ENCODE measurements at regions not wholly inside any gene's neighbourhood (a gene's known extent, or its start where the extent isn't known, plus 50 kb on each side); places are given as distances from the start of the nearest gene placed in this dataset.
"Not testable (repeated sequence)": the region's sequence is repeated elsewhere in the genome, so short reads cannot be mapped to it uniquely, and the experiment has no call there.

DNA sequence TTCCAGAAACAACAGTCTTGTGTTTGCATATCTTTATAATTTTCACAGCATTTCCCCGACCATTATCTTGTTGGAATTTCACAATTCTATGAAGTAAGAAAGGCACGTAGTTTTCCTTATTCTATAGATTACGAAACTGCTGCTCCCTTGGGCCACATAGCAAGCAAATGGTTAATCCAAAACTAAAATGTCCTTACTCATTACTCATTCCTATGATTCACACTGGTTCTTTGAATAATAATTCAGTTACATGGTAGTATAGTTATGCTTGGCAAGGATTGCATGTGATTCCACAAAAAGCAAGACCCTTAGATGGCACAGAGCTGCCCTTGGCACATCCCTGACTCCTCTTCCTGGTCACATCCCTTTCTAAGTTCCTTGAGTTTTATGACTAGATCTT, 51.2 kb downstream of the OR13H1 start:
- no peaks in the 10 kb centered on the region for H3K4me1 Mint-ChIP-seq
- no peak overlapping the region for H3K4me3 Mint-ChIP-seq
- DNase-seq = no peak
- H3K9me3 Mint-ChIP-seq = no peaks in the 10 kb centered on the region
- H3K27ac Mint-ChIP-seq = no peak overlapping the region
- no peaks in the 10 kb centered on the region for H3K27me3 Mint-ChIP-seq
- ATAC-seq = no peak

DNA sequence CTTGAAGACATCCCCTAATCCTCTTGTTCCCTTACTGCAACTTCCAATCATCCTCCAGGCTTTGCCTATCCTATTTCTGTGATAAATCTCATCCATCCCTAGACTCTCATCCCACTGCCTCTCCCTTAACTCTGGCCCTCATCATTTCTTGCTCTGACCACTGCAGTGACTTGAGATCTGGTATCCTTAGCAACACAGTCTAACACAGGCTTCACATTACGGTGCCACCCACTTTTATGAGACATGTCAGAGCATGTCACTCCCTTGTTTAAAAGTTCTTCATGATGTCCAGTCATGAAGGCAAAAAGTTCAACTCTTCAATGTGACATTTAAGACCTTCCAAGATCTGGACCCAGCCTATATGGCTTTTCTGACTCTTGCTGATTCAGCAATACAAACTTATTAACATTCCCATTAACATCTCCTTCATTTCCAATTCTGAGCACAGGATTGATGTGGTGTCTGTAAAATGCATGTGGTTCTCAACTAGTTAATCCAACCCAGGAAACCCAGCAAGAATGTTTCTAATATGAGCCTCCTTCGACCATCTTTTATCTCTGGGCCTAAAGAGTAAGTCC, 64.0 kb downstream of the OR13H1 start:
- no peak for ATAC-seq
- H3K4me1 Mint-ChIP-seq = no peaks in the 10 kb centered on the region

DNA sequence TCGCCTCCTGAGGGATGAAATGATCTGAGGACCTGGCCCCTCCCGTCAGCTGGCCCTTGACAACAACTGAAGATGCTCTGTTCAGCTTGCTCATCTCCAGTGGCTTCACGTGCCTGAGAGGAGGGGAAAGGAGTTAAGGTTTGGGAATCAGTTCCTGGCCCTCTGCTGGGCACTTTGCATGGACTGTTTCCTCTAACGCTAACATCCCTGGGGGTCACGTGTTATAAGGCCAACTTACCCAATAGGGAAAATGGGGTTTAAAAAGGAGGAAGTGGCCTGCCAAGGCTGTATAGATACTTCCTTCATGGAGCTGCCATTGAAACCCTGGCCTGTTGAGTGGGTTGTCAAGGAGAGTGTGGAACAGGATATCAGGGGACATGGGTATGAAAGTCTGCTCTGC, 65.6 kb downstream of the OR13H1 start:
- no peaks in the 10 kb centered on the region for H3K9me3 Mint-ChIP-seq
- peaks cover 9% of the 10 kb centered on the region for H3K27me3 Mint-ChIP-seq
- DNase-seq = no peak
- H3K4me3 Mint-ChIP-seq = no peak overlapping the region
- H3K27ac Mint-ChIP-seq = no peak overlapping the region
- no peak for ATAC-seq
- no peaks in the 10 kb centered on the region for H3K4me1 Mint-ChIP-seq

More for the DNA sequence above, 64.0 kb downstream of the OR13H1 start:
- Mint-ChIP-seq H3K27me3 (peaks cover 9% of the 10 kb centered on the region), H3K27ac (peak overlapping the region in 1 of 2 donors; percentile 9), H3K9me3 (no peaks in the 10 kb centered on the region), H3K4me3 (no peak overlapping the region)
- DNase-seq = no peak

DNA sequence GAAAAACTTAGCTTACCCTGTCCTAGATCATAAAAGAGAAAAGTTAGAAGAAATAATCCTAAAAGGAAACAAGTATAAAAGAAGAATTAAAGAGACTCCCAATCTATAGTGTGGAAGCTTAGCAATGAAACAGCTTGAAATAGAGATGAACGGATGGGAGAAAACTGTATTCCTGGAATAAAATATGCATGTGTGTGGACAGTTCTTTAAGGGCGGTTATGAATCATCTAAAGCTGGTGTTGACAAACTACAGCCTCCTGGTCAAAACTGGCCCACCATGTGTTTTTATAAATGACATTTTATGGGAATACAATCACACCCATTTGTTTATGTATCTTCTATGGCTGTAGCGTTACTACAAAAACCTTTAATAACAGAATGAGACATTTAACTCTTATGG, 69.4 kb downstream of the OR13H1 start:
- Mint-ChIP-seq H3K27me3 (no peaks in the 10 kb centered on the region), H3K4me1 (no peaks in the 10 kb centered on the region), H3K4me3 (no peak overlapping the region), H3K27ac (no peak overlapping the region), H3K9me3 (no peaks in the 10 kb centered on the region)
- ATAC-seq (no peak), DNase-seq (no peak)

DNA sequence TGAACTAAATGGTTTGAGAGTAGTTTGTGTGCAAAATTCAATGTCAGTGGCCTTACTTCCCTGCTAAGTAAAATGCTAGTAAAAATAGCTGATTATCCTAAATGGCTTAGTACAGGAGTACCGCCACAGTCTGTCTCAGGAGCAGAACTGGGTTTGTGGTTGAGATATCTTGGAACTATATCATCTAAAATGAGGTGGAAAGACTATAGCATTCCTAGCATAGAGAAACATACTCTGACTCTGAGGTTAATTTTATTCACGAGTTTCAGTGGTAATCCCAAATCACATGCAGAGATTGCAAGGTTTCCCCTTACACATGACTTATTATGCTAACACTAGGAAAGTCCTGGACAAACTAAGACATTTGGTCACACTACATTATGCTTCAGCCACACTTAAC, 70.4 kb downstream of the OR13H1 start:
- no peaks in the 10 kb centered on the region for H3K27me3 Mint-ChIP-seq
- H3K4me1 Mint-ChIP-seq = no peaks in the 10 kb centered on the region
- H3K27ac Mint-ChIP-seq = no peak overlapping the region
- H3K9me3 Mint-ChIP-seq = no peaks in the 10 kb centered on the region
- ATAC-seq (no peak), DNase-seq (no peak)
- H3K4me3 Mint-ChIP-seq = no peak overlapping the region

DNA sequence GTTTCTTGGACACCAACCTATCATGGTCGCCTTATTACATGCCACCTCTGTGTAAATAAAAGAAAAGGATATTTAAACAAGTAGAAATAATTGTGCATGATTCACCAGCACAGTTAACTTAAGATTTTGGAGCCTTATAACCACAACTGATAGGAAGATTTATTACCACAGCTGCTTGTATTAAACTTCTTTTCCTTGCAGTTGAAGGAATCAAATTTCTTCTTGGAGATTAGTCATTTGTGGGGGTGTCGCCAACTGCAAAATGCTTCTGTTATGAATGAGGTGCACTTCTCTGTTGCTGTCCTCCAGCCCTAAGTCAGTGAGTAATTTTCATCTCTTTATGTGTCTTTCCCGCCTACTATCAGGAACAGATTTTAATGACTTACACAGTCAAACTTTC, 73.3 kb downstream of the OR13H1 start:
- no peaks in the 10 kb centered on the region for H3K9me3 Mint-ChIP-seq
- H3K27me3 Mint-ChIP-seq = no peaks in the 10 kb centered on the region
- DNase-seq = no peak
- ATAC-seq = no peak
- H3K4me3 Mint-ChIP-seq = no peak overlapping the region
- no peaks in the 10 kb centered on the region for H3K4me1 Mint-ChIP-seq
- no peak overlapping the region for H3K27ac Mint-ChIP-seq

DNA sequence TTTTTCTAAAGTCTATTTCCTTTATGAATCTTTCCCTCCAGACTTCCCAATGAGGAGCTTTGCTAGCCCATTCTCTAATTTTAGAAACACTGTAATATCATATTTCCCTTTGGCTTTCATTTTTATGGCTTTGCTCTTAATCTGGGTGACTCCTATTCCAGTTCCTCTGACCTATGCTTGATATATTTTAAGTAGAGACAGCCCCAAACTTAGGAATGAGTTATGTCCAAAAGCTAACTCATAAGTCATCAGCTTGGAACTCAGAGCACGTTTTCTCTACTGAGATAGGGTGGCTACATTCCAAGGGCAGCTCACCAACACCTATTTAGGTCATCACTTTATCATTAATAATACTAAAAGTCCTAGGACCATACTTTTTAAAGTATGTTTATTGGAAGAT, 77.8 kb downstream of the OR13H1 start:
- Mint-ChIP-seq H3K4me1 (no peaks in the 10 kb centered on the region), H3K9me3 (no peaks in the 10 kb centered on the region)
- DNase-seq = no peak

DNA sequence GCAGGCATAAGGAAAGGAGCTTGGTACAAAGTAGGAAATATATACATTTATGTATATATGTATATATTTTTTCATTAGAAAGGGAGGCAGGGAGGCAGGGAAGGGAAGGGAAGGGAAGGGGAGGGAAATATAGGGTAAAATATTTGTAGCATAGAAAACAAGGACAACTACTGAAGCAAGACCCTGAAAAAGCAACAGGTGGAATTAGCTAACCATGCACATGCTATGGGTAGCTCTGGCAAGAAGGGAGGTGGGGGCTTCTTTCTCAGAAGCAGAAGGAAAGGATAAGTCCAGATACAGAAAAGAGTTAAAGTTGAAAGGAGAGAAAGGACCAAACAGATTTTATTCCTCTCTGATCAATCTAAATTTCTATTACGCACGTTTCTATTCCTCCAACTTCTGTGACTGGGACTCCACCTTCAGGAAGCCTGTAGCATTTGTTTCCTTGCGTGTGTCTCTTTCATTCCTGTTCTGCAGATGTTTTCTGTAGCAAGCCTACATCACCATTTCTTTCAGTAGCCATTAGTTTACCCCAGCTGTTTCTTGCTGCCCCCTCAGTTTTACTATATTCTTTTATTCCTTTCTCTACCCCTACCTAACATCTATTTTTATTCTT, 82.9 kb downstream of the OR13H1 start:
- Mint-ChIP-seq H3K27ac (no peak overlapping the region), H3K9me3 (no peaks in the 10 kb centered on the region), H3K4me1 (no peaks in the 10 kb centered on the region), H3K4me3 (no peak overlapping the region), H3K27me3 (no peaks in the 10 kb centered on the region)
- DNase-seq (no peak), ATAC-seq (no peak)

More for the DNA sequence above, 77.8 kb downstream of the OR13H1 start:
- Mint-ChIP-seq H3K27ac (no peak overlapping the region), H3K4me3 (no peak overlapping the region), H3K27me3 (no peaks in the 10 kb centered on the region)
- no peak for ATAC-seq

DNA sequence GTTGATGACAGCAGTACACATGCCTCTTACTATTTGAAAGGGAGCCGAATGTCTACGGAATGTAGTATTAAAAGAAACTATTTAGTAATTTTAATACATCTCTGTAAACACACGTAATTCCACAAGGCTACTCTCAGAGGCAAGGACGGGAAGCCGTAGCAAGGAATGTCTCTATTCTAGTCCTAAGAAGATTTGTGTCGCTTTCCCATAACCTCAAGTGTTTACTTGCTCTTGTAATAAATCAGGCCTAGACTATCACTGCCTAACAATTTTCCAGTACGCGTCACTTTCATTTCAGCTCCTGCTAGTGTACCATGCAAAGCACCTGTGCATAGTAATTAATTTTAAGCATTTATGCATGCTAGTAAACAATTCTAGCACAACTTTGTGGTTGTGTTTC, 86.7 kb downstream of the OR13H1 start:
- no peak for DNase-seq
- no peaks in the 10 kb centered on the region for H3K4me1 Mint-ChIP-seq
- no peaks in the 10 kb centered on the region for H3K9me3 Mint-ChIP-seq
- ATAC-seq = no peak
- H3K4me3 Mint-ChIP-seq = no peak overlapping the region
- H3K27ac Mint-ChIP-seq = no peak overlapping the region
- H3K27me3 Mint-ChIP-seq = no peaks in the 10 kb centered on the region

DNA sequence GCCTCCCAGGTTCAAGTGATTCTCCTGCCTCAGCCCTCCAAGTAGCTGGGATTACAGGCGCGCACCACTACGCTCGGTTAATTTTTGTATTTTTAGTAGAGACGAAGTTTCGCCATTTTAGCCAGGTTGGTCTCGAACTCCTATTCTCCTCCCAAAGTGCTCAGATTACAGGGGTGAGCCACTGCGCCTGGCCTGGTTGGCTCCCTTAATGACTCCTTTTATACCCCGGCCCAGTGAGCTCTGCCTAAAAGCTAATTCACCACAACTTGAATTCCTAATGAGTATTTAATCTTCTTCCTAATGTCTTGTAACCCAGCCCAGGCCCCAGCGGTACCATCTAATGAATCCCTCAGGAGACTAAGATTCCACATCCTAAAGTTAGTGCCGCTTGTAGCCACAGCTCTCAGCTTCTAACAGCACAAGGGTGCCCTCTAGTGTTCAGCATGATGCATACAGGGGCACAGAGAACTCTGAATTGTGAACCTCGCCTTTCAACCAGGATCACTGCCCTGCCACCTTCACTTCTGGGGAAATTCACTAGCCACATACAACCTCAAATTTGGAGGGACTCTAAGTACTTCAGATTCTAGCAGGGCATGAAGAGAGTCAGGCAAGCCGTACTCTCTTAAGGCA, 89.5 kb downstream of the OR13H1 start:
- ATAC-seq (peak; percentile 69), DNase-seq (peak; percentile 22 to 28)
- Mint-ChIP-seq H3K4me3 (no peak overlapping the region), H3K27ac (no peak overlapping the region), H3K9me3 (no peaks in the 10 kb centered on the region), H3K4me1 (no peaks in the 10 kb centered on the region), H3K27me3 (no peaks in the 10 kb centered on the region)

DNA sequence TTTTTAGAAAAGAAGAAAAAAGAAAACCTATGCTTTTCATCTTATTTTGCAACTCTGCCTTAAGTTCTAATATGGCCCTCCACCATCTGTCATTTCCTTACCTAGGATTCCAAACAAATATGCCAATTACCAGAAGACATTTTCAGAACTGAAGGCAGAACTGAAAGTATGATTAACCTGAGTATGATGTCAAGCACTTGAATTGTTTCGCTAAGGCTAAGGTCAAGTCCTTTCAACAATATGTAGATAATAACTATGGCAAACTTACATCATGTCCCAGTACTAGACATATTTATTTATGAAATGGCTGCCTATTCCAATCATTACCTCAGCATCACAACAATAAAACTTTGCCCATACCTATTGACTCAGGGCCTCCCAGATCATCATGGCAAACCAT, 91.0 kb downstream of the OR13H1 start:
- no peak for ATAC-seq

DNA sequence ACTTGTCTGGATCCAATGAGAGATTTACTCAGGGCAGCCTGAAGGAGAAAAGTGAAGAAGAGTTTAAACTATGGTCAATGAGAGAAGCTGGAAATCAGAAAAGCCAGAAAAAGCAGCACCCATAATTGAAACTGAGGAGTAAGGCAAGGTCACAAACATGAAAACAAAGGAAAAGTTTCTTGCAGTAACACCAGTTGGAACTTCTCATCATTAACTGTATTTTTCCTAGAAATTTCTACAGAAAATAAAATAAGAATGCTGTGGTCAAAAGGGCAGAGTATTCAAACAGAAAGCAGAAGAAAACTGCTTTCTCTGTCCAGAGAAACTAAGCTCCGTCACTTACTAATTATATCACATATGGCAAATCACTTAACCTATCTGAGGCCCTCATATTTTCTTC, 102.2 kb downstream of the OR13H1 start:
- Mint-ChIP-seq H3K4me1 (no peaks in the 10 kb centered on the region), H3K27ac (no peak overlapping the region), H3K4me3 (no peak overlapping the region), H3K27me3 (no peaks in the 10 kb centered on the region), H3K9me3 (peaks cover 0 to 3% of the 10 kb centered on the region in 2 donors)
- no peak for ATAC-seq
- DNase-seq = no peak

More for the DNA sequence above, 91.0 kb downstream of the OR13H1 start:
- Mint-ChIP-seq H3K27me3 (no peaks in the 10 kb centered on the region), H3K27ac (no peak overlapping the region), H3K4me3 (no peak overlapping the region), H3K9me3 (no peaks in the 10 kb centered on the region), H3K4me1 (no peaks in the 10 kb centered on the region)
- no peak for DNase-seq

DNA sequence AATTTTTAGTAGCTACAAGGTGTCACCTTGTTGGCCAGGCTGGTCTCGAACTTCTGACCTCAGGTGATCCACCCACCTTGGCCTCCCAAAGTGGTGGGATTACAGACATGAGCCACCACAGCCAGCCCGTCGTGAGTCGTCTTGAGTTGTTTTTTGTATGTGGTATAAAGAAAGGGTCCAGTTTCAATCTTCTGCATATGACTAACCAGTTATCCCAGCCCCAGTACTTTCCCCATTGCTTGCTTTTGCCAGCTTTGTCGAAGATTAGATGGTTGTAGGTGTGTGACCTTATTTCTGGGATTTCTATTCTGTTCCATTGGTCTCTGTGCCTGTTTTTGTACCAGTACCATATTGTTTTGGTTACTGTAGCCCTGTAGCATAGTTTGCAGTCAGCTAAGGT, 105.9 kb downstream of the OR13H1 start:
- no peak overlapping the region for H3K4me3 Mint-ChIP-seq
- no peak overlapping the region for H3K27ac Mint-ChIP-seq

DNA sequence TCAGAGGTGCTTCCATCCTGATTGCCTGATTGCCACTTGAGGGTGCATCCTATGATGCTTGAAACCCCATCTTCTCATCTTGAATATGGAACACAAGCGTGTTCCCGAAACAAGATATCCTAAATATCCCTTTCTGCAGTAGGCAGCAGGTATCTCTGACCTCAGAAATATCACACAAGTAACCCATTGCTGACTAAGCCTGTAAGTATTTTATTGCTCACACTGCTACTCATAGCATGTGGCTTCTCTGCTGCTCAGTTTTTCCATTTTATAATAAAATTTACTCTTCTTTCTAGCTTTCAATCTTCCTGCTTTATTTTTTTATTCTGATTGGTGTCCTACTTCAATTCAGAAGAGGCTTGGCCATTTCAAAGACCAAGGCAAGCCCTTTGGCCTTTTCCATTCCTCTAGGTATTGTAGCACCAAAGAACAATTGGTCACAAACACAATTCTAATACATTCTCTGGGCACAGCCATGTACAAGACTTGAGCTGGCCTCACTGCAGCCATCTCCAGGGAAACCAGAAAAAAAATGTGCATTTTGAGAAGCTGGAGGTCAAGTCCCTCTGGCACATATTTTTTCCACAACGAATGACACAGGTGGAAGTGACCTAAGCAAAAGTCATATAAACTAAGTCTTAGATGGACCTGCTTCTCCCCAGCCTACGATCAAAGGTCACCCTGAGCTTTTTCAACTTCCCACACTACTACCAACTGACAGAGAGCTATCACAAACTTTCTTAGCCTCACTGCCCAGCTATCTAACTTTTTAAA, 107.0 kb downstream of the OR13H1 start:
- Mint-ChIP-seq H3K4me3 (no peak overlapping the region), H3K27me3 (no peaks in the 10 kb centered on the region), H3K27ac (no peak overlapping the region), H3K9me3 (peaks cover 0 to 3% of the 10 kb centered on the region in 2 donors), H3K4me1 (no peaks in the 10 kb centered on the region)
- DNase-seq = no peak
- no peak for ATAC-seq

More for the DNA sequence above, 105.9 kb downstream of the OR13H1 start:
- Mint-ChIP-seq H3K4me1 (no peaks in the 10 kb centered on the region), H3K9me3 (peaks cover 0 to 3% of the 10 kb centered on the region in 2 donors), H3K27me3 (no peaks in the 10 kb centered on the region)
- no peak for DNase-seq
- no peak for ATAC-seq

DNA sequence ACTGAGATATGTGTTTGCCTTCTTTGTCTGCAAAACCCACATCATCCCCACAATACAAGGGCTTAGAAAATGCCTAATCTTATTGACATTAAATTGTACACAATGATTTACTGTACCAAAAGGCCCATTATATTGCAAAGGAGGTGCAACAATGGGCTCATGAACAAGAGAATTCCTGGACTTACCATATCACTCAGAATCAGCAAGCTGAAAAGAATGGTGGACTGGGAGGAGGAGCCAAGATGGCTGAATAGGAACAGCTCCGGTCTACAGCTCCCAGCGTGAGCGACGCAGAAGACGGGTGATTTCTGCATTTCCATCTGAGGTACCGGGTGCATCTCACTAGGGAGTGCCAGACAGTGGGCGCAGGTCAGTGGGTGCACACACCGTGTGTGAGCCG, 119.9 kb downstream of the OR13H1 start:
- not testable (repeated sequence) for H3K4me1 Mint-ChIP-seq, ATAC-seq, H3K27me3 Mint-ChIP-seq, H3K4me3 Mint-ChIP-seq, DNase-seq, H3K27ac Mint-ChIP-seq, H3K9me3 Mint-ChIP-seq

DNA sequence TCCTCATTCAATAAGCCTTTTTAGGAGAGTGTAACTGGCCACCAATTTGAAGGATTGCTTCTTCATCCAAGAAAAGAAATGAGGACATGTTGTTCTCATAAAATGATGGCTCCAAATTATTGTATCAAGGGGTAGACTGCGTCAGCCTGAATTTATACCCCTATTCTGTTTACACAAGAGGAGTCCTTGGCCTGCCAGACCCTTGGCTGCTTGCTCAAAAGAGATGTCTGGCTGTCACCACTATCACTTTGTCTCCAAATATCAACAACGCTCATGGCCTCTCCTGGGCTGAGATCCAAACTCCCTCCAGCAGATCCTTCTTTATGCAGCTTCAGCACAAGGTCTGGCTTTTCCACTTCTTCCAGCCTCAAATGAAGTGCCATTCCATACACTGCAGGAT, 127.9 kb downstream of the OR13H1 start:
- Mint-ChIP-seq H3K9me3 (no peaks in the 10 kb centered on the region), H3K4me1 (no peaks in the 10 kb centered on the region), H3K4me3 (no peak overlapping the region), H3K27ac (no peak overlapping the region), H3K27me3 (no peaks in the 10 kb centered on the region)
- no peak for ATAC-seq
- DNase-seq = no peak
